ENCODE measurements at regions not wholly inside any gene's neighbourhood (a gene's known extent, or its start where the extent isn't known, plus 50 kb on each side); places are given as distances from the start of the nearest gene placed in this dataset.
"Not testable (repeated sequence)": the region's sequence is repeated elsewhere in the genome, so short reads cannot be mapped to it uniquely, and the experiment has no call there.

DNA sequence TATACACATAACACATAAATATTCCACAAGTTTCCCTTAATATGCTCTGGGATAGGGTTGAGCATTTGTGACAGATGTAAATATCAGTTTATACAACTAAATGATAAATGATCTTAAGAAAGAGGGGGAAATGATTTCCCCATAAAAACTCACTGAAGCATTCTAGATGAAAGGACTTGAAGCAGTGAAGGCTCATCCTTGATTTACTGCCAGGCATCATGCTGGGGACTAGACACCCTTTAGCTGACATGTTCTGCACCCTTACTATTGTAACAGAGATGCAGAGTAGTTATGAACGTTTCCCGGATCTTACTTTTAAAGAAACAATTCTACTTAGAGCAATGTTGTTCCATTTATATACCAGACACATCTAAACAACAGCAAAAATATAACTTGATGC is 235.8 kb downstream of the PTGER3 start:
- FAIRE-seq, result no peak

DNA sequence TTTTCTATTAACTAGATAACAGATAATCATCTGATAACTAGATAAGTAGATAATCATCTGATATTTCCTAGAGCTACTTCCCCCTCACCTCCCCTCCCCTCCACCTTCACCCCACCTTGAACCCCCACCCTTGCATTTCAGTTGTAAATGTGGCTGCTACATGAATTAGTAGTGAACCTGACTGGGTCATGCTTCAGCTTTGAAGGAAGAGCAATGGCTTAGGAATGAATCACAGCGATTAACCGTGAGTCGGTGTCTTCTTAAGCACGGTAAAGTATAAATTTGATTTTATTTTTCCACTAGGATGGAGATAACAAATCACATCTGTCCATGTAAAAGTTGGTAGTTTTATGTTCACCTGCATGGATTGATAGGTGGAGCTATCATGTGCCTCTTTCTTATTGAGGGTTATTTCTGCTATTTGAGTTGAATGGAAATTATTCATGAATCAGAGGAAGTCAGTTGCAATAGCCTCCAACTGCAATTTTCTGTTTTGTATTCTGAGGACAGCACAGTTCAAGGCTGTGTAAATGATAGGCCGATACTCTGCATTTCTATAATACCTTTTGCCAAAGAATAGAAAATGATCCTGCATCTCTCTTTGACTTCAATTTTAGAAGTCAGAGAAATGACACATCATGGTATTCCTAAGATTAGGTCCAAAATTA is 235.0 kb downstream of the PTGER3 start:
- FAIRE-seq (no peak), DNase-seq (ENCODE audit: insufficient read length, low spot score) (no peak)

More for the DNA sequence above, 235.8 kb downstream of the PTGER3 start:
- no peak for DNase-seq (ENCODE audit: insufficient read length, low spot score)

GRCh38 chr1:70818401-70818800 is 229.2 kb downstream of the PTGER3 start:
- DNase-seq (ENCODE audit: insufficient read length, low spot score) (no peak), FAIRE-seq (no peak)

DNA sequence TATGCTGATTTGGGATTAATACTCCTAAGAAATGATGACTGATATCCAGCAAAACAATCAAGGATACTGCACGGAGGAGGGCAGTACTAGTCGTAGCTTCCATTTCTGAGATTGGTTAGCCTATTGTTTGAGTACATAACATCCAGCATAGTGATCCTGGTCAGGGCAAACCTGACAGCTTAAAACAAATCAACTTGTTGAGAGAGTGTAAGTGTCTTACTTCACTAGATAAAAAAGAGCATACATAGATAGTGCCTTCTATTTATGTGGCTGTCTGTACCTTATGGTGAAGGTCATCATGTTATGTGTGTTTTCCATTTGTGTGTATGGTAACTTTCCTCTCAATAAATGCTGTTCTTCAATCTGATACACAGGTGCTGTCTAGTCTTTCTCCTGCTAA is 228.4 kb downstream of the PTGER3 start:
- DNase-seq (ENCODE audit: insufficient read length, low spot score) (no peak), FAIRE-seq (no peak)

- no peak for FAIRE-seq
- DNase-seq (ENCODE audit: insufficient read length, low spot score), result no peak
These were observed 227.8 kb downstream of the PTGER3 start for GRCh38 chr1:70819785-70820184.

GRCh38 chr1:70820396-70820795 is 227.2 kb downstream of the PTGER3 start:
- FAIRE-seq, result no peak

DNA sequence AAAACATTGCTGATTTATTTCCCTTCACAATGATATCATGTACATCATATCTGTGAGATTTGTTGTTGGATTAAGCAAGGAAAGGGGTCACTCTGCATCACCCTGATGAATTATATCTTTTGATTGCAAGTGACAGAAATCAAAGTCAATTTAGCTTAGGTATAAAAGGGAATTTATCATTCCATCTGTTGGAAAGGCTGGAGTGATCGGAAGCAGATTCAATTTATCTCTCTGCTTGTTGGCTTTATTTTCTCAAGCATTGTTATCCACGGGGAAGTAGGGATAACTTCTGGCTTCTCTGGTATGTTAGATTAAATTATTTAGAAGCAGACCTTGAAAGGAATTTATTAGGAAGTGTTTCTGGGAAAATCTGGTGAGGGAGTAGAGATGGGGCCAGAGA is 226.6 kb downstream of the PTGER3 start:
- DNase-seq (ENCODE audit: insufficient read length, low spot score) (no peak), FAIRE-seq (no peak)

More at GRCh38 chr1:70820396-70820795, 227.2 kb downstream of the PTGER3 start:
- DNase-seq (ENCODE audit: insufficient read length, low spot score), result no peak

- DNase-seq (ENCODE audit: insufficient read length, low spot score), result no peak
- no peak for FAIRE-seq
These were observed 221.2 kb downstream of the PTGER3 start for GRCh38 chr1:70826428-70826827.

- FAIRE-seq (no peak), DNase-seq (ENCODE audit: insufficient read length, low spot score) (no peak)
These were observed 220.6 kb downstream of the PTGER3 start for GRCh38 chr1:70827030-70827429.

DNA sequence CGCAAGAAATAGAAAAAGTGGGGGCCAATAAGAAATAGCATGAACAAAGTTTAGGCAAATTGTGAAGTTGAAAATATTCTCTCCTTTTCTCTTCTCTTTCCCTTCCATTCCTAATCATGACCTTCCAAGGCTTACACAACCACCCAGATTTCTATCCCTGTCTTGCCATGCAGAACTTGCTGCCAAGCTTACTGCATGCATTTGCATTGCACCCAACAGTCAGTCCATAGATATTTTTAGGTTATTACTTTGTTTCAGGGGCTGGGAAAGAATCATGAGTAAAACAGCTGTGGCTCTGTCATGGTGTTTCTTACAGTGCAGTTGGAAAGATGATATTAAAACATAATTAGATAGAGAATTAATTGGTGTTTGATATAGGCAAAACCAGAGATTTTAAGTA is 219.4 kb downstream of the PTGER3 start:
- FAIRE-seq (no peak), DNase-seq (ENCODE audit: insufficient read length, low spot score) (no peak)

GRCh38 chr1:70834365-70834764 is 213.3 kb downstream of the PTGER3 start:
- not testable (repeated sequence) for FAIRE-seq; DNase-seq (ENCODE audit: insufficient read length, low spot score)

GRCh38 chr1:70836456-70836855 is 211.2 kb downstream of the PTGER3 start:
- no peak for DNase-seq (ENCODE audit: insufficient read length, low spot score)
- FAIRE-seq, result no peak

DNA sequence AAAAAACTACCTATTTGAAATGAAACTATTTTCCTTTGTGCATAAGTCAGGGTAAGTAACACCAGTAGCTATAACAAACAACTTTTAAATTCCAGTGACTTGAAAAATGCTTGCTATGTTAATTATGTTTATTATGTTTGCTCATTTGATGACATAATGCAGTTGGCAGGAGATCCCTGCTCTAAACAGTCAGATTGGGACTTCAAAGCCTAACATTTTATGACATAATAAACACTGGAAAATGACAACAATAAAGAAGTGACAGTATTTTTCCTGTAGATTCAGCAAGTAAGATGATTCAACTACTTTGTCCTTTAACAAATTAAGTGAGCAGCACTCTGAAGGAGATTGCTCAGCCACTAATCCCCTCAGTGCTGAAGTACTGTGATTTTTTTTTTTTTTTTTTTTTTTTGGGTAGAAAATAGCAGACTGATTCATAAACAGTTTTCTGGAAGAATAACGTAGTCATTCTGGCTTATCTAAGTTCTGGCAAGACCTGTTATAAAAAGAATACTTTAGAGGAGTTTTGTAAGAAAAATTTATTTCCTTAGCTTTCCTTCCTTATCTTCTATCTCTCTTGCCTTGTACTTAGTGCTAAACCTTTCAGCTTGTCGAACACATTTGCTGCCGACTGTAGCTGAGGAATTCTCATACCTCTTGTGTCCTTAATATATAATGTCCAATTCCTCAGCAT is 207.2 kb downstream of the PTGER3 start:
- DNase-seq (ENCODE audit: insufficient read length, low spot score) (no peak), FAIRE-seq (no peak)

DNA sequence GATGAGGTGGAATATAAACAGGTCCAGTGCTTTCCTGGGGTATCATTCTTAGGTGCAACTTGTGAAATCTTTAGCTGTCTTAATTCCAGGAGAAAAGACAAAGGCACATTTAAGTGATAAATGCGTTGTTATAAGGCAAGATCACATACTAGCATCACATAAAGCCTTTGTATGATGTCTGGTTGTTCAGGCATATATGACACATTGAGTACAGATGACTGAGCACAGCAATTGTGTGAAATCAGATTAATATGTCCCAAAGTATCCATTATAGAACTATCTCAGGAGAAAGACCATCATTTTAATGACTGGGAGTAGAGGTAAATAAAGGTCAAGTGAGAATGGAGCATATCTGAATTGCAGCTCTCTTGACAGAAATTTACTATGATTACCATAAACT is 205.1 kb downstream of the PTGER3 start:
- no peak for DNase-seq (ENCODE audit: insufficient read length, low spot score)
- FAIRE-seq, result no peak

DNA sequence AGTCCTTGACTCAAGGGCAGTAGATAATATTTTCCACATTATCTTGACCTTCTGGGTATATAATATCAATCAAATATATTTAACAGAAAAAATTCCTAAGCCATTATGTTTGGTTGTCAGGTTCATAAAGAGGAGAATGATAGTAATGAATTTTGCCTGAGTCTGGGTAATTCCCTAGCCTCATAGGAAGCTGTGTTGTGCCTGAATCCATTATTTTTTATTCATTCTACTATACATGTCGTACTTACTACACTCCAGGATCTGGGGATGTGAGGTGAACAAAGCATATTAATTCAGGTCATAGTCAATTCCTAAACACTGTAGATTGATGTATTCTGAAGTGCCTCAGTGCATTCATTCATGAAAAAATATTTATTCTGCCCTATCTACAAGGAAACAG is 204.2 kb downstream of the PTGER3 start:
- no peak for FAIRE-seq
- DNase-seq (ENCODE audit: insufficient read length, low spot score), result no peak

DNA sequence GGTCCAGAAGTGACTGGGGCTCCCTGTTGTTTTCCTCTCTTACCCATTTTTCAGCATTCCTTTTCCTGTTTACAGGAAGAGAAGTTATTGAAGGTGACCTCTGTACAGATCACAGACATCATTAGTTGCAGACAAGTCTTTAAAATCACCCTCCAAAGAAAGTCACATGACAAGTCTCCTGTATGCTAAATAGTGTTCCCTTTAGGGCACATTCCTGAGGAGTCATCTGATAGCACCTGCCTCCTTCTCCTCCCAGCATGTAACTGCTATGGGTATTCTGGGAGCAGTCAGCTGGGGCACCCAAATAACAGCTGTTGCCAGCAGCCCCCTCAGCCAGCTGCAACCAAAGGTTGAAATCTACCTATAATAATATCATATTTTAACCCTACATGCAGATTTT is 200.6 kb downstream of the PTGER3 start:
- FAIRE-seq, result no peak
- no peak for DNase-seq (ENCODE audit: insufficient read length, low spot score)

DNA sequence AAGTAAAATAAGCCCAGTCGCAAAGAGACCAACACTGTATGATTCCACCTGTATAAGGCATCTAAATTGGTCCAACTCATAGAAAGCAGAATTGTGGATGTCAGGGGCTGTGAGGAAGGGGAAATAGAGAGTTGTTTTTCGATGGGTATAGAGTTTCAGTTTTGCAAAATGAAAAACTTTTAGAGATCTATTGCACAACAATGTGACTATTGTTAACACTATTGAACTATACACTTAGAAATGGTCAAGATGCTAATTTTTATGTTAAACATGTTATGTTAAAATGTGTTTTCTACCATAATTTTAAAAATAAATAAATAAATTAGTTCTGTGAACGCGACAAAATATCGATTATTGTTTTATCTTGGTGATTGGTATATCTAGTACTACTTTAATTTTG is 192.4 kb downstream of the PTGER3 start:
- FAIRE-seq (no peak), DNase-seq (ENCODE audit: insufficient read length, low spot score) (no peak)

DNA sequence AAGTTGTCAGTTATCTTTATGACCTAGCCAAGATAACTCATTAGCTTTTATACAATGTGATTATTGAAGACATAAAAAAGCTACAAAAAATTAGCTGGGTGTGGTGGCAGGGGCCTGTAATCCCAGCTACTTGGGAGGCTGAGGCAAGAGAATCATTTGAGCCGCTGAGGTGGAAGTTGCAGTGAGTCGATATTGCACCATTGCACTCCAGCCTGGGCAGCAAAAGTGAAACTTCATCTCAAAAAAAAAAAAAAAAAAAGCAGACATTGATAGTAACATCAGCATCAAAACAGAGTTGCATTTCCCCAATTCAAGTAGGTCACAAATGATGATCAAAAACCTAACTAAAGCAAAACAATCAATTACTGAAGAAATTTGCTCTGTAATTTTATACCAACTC is 191.4 kb downstream of the PTGER3 start:
- DNase-seq (ENCODE audit: insufficient read length, low spot score), result no peak

DNA sequence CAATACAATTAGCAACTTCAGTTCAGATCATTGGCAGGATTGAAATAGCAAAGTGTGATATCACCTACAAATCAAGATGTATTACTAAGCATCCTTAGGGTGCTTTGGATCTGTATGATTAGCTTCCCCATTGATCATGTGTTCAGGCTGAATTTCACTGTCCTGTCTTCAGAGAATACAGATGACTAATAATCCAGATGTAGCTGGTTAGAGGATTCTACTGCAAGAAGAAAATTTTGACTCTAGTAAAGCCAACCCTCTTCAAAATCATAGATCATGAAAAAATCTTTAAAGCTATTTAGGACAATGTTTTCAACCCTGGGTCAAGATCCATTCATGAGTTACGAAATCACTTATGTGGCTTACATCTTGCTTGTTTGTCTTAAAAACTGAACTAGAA is 184.4 kb downstream of the PTGER3 start:
- no peak for FAIRE-seq
- DNase-seq (ENCODE audit: insufficient read length, low spot score), result no peak

More for the DNA sequence above, 191.4 kb downstream of the PTGER3 start:
- FAIRE-seq, result no peak

GRCh38 chr1:70864302-70864701 is 183.3 kb downstream of the PTGER3 start:
- DNase-seq (ENCODE audit: insufficient read length, low spot score) (no peak), FAIRE-seq (no peak)

- FAIRE-seq (no peak), DNase-seq (ENCODE audit: insufficient read length, low spot score) (no peak)
These were observed 180.9 kb downstream of the PTGER3 start for GRCh38 chr1:70866542-70867264.

DNA sequence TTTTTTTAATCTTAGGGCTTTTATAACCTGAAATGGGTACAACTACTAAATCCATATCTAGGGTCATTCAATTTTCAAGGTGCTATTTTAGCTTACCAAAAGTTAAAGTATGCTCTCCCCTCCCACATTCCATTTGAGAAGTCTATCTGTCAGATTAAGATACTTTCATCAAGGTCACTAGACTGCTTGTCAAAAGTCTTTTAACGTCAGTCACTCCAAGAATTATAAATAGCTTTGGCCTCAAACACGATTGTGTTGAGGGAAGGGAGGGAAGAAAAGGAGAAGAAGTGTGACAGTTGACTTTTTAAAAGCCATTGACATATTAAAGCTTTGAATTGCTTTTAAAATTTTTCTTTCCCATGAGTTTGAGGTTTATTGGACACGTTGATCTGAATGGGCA is 175.8 kb downstream of the PTGER3 start:
- no peak for DNase-seq (ENCODE audit: insufficient read length, low spot score)
- FAIRE-seq, result no peak
